ENCODE measurements at regions not wholly inside any gene's neighbourhood (a gene's known extent, or its start where the extent isn't known, plus 50 kb on each side); places are given as distances from the start of the nearest gene placed in this dataset.
"Not testable (repeated sequence)": the region's sequence is repeated elsewhere in the genome, so short reads cannot be mapped to it uniquely, and the experiment has no call there.

DNA sequence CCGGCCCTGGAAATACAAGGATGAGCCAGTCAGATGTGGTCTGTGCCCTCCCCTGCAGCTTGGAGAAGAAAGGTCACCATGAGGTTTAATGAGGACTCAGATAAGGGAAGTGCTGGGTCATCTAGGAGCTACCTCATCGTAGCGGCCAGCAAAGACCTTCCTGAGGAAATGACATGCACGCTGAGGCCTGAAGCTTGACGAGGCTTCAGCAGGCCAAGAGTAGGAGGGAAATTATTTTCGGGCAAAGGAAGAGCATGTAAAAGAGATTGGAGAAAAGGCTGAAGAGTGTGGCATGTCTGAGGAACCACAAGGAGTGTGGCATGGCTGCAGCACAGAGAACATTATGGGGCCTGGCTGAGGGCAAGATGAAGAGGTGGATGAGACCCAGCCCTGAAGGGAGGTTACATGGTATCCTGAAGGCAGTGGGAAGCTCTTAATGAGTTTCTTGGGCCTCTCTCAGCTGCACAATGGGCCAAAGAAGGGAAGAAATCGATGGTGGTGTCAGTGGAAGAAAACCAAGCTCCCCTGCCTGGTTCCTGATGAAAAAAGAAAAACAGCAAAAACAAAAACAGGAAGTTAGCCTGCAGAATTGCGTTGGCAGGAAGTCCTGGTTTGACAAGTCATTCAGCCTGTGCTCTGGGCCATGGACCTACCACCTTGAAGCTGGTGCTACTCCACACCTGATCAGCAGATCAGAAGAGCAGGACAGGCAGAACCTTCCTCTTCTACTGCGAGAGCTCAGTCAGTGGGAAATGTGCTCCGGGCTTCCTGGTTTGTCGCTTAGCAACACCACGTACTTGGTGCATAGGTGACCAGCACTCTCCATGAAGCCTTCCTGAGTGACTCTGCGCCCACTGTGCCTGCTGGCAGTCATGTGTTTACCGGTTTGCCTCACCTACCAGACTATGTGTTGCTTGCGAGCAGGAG lies 134.5 kb upstream of the KLF3 start:
- DNase-seq, result peak; percentile 61

DNA sequence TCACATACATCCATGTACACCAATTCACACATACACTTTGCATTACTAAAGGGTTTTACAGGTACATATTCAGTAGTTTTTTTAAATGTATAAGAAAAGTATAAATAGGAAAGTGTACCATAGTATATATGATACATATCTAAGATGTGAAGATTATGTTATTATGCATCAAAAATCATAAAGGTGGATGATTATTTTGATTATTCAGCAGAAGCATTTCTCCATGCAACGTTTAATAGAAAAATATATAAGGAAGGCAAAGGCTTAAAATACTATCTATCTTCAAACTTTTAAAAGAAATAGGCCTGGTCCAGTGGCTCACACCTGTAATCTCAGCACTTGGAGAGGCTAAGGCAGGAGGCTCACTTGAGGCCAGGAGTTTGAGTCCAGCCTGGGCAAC lies 133.5 kb upstream of the KLF3 start:
- no peak for DNase-seq

DNA sequence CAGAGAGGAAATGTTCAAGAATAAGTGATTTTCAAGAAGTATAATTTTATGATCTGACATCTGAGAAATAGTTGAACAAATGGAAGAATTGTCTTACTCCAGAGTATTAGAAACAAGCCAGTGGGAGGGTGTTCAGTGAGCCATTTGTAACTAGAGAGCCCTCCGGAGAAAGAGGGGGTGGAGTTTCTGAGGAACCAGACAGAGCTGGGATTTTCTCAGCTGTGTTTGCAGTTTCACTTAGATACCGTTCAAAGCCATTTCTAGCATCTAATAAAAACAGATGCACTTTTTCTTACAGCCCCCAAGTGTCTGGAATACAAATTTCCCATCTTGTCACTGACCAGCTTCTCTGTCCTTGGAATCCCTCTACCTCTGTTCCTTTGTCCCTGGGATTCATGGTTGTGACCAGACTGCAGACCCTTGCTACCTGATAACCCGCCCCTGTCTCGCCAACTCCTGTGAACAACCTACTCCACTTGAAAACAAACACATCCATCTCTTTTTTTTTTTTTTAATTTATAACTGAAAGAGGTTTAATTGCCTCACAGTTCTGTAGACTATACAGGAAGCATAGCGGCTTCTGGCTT lies 132.8 kb upstream of the KLF3 start:
- DNase-seq, result no peak

DNA sequence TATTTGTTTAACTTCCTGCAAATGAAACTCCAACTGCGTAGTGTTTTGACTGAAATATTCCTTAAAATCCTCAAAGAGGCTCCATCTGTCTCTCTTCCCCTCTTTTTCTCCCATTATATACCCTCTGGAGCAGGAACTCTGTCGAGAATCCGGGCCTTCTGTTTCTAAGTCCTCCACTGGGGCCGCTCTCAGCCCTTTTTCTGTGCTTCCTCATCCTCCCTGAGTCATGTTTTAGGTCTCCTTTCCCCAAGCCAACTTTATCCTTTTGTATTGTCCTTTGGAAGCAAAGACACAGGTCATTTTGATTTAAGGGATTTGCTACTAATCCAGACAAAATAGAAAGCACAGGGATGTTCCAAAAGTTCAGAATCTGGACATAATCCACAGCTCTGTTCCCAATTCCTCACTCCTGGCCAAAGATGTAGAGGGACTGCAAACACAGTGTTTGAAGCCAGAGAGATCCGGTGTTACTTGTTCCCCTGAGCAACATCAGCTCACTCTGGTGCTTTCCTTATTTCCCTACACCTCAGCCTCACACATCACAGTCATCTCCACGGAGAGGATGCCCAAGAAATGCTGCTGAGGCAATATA lies 131.0 kb upstream of the KLF3 start:
- DNase-seq, result no peak

DNA sequence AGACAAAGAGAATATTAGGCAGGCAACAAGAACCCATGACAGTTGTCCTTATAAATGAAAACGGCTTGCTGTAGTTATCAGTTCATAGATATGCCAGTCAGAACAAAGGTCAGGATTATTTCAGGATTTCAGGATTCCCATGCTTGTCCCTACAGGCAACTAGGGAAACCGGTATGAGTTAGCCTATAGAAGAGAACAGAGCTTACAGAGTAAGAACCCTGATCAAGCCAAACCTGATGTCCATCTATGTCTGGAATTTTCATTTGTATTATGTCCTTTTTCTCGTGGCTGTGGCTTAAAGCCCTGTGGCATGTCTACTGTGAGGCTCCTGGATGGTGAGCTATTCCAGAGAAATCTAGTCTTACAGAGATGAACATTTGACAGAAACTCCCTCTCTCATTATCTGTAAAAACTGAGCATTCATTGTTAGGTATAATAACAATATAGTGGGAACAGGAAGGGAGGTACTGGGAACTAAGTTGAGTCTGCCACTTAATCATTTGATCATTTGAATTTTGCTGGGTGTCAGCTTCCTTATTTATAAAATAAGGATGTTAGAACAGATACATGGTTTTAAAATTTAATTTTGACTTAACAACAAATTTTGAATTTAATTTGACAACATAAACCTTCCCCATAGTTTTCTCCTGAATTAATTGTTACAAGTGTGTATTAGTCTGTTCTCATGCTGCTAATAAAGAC lies 129.5 kb upstream of the KLF3 start:
- DNase-seq, result no peak

DNA sequence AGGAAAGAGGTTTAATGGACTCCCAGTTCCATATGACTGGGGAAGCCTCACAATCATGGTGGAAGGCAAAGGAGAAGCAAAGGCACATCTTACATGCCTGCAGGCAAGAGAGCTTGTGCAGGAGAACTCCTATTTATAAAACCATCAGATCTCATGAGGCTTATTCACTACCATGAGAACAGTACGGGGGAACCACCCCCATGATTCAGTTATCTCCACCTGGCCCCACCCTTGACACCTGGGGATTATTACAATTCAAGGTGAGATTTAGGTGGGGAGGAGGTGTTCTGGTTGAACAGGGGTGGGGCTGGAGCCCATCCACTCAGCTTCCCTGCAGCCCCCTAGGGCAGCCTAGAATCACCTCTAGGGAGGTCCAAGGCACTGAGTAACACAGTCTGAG lies 128.9 kb upstream of the KLF3 start:
- not testable (repeated sequence) for DNase-seq

DNA sequence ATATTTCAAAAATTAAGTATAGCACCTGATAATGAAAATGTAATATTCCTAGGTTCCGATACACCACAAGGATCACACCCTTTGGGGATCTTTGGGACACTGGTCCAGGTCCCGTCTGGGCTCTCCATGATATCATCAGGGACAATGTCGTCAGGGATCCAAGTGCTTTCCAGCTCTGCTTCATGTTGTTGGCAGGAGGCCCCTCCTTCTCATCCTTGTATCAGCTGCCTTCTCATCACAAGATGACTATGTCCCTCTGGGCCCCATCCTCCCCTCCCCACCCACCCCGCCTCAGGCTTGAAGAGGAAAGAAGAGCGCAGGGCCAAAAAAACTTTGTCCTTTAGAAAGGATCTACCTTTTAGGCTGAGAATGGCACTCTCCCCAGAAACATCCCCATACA lies 128.3 kb upstream of the KLF3 start:
- no peak for DNase-seq

DNA sequence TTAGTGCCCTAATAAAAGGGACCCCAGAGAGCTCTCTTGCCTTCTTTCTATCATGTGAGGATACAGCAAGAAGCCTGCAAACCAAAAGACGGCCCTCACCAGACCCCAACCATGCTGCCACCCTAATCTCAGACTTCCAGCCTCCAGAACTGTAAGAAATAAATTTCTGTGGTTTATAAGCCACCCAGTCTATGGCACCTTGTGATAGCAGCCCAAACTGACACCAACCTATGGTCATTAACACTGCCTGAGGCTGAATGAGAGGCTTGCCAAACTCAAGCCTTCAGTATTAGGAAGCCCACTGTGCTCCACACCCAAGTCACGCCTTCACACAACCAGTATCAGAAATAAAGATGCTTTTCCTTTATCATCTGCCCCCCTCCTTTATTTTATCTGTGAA lies 127.3 kb upstream of the KLF3 start:
- DNase-seq, result no peak

DNA sequence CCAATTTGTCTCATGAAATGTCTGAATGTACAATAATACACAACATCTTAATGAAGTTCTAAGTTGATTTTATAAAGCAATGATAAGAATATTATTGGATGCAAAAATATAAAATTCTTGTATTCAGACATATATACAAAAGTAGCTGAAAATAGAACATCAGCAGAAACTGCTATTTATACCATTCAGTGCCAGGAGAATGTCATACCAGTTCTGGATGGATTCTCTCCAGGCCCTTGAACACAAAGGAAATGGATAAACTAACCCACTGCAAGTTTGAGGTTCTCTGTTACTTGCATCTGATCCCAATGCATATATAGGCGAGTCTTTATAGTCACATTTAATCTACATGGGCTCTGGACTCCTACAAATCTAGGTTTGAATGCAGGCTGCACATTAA lies 126.3 kb upstream of the KLF3 start:
- no peak for DNase-seq

DNA sequence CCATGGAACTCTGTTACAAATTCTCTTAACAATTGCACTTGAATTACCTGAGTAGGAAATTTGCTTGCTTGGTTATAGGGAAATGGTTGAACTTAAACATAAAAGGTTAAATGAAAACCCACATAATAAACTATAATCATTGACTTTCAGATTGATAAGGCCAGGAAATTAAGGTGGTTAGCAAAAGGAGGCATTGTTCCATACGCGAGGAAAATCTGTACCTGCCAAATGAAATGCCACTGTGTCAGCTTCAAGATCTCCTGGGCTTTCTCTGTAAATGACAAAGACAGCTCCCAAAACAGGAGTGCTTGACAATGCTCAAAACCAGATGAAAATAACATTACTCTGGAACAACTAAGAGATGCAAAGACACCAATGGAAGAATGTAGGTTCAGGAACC lies 125.5 kb upstream of the KLF3 start:
- DNase-seq, result no peak

DNA sequence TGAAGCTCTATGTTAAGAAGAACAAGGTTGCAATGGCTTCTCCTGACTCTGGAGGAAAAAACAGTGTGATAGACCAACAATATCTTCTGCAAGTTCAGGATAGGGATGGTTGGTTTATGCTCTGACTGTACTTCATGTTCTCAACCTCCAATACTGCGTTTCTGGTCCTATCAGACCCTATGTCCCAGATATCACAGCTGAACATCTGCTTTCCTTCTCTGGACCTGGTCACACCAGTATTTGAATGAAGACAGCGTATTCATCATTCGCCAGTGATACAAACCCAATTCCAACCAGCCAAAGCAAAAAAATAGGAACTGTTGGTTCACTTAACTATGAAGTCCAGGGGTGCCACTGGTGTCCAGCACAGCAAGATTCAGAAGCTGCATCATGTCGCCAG lies 124.5 kb upstream of the KLF3 start:
- DNase-seq, result no peak

DNA sequence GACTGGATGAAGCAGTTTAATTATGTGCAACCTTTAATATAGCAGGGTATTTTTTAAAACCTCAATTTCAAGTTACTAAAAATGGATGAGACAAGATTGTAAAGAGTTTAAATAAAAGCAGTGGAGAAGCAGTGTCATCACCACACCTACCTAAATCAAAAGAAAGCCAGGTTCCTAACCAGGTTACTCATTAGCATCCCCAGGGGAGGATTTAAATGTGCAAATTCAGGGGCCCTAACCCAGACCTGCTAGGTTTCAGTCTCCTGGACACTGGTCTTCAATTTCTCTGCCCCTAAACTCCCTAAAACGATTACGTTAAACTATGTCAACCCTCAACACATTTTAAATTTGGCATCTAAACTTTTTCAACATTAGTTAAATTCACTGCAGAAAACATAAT lies 116.9 kb upstream of the KLF3 start:
- DNase-seq, result no peak

DNA sequence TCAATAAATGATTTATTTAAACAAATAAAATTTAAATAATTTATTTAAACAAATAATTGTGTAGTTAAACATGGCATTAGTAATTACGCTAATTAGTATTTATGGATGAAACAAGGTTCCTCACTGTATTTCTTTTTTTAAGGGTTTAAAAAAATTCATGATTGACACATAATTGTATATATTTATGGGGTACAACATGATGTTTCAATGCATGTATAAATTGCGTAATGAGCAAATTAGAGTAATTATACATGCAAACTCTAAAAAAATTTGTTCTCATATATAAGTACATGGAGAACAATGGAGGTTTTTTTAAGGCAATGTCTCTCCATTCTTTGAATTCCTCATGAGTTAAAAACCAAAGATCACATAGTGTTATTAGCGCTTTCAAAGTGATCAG lies 115.7 kb upstream of the KLF3 start:
- no peak for DNase-seq

DNA sequence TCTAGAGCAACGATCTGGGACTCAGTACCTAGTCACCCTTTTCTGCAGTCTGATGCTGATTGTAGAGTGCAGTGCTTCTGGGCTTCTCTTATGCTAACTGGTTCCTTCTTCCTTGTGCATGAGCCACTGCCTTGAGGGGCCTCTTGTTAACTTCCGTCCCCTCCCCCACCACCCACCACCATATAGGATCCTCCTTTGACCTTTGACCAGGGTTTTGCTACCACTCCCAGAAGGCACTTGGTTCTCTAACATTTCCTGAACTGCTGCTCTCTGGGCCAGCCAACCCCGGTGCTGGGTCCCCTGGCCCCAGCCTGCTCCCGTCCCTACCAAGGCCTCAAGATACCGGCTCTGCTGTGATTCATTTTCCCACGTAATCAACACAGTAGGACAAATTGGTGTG lies 104.6 kb upstream of the KLF3 start:
- no peak for DNase-seq

DNA sequence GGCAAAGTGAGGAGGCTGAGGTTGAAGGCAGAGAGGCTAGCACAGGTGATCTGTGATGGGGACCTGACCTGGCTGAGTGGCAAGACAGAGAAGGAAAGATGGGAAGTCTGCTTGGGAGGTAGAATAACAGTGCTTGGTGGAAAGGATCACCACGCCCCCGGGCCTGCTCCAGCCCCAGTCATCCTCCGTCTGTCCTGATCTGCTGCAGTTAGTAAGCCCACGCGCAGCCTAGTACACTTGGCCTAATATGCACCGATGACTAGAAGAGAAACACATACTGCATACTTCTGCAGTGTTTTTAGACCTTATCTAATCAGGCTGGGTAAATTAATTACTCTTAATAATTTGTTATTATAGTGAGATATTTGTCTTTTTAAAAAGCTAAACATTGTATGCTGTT lies 103.7 kb upstream of the KLF3 start:
- DNase-seq, result no peak

DNA sequence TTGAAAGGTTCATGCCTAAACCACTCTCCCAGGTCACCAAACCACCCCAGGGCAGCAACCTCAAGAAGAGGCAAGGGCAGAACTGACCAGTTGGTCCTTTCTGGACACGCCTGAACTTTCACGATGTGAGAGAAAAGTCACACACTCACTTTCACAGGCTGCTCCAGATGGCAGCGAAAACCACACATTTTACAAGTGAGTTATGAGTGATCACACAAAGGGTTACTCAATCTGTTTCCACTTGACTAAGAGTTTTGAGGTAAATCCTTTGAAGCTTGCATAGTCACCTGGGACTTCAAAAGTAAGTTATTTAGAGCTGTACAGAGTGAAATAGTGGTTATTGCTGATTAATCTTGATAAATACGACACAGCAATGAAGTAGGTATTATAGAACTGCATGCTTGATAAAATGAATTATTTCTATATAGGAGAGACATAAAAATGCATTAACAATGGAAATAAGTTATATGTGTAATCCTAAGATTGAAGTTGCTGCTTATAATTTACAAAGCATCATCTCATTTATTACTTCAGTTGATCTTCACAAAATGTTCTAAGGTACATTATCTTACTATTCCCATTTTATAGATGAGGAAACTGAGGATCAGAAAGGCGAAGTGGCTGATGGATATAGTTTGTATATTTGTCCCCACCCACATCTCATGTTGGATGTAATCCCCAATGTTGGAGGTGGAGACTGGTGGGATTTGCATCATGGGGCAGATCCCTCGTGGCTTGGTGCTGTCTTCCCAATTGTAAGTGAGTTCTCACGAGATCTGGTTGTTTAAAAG lies 103.0 kb upstream of the KLF3 start:
- DNase-seq, result peak; percentile 8

DNA sequence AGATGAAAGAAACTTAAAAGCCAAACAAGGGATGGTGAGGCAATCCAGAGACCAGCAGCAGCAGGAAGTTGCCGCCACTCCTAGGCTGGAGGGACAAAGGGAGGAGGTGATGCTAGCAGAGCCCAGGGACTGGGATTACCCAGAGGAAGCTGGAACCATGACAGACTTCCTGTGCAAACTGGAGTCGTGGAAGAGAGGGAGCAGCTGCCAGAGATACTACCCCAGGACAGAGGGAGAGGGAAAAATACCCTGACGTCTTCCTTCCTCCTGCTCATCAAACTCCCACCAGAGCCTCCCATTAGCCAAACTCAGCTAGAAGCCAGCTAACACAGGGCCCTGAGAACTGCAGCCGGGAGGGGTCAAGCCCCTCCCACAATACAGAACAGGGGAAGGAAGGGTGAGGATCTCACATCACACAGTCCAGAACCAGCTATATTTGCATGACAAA lies 101.2 kb upstream of the KLF3 start:
- no peak for DNase-seq

DNA sequence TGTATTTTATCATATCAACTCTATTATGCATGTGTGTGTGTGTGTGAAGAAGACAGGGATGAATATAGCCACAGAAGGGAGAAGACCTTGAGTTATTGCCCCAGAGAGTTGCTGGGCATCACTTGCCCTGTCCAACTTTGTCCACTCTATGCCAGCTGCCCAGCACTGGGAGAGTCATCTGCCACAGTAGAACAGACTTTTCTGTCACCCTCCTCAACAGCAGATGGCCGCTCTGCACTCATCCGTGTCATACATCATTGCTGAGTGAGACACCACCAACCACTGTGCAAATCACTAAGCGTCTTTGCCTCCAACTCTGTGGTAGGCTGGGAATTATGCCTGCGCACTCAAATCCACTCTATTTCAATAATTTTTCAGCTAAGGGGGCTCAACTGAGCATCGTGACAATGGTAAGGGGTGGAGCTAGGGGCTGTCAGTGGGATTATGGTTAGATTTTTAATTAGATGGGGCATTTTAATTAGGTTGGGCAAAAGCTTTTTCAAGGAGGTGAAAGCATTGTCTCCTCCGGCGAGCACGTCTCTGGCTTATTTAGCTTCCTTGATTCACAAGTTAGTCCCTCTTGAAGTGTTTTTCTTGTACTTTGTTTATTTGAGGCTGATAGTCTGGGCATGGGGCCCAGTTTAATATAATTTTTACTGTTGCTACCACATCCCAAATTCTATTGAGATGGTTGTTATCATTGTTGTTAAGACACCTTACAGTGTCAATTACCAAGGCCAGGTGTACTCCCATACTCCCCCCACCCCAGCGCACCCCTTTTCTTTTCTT lies 100.1 kb upstream of the KLF3 start:
- DNase-seq, result no peak

DNA sequence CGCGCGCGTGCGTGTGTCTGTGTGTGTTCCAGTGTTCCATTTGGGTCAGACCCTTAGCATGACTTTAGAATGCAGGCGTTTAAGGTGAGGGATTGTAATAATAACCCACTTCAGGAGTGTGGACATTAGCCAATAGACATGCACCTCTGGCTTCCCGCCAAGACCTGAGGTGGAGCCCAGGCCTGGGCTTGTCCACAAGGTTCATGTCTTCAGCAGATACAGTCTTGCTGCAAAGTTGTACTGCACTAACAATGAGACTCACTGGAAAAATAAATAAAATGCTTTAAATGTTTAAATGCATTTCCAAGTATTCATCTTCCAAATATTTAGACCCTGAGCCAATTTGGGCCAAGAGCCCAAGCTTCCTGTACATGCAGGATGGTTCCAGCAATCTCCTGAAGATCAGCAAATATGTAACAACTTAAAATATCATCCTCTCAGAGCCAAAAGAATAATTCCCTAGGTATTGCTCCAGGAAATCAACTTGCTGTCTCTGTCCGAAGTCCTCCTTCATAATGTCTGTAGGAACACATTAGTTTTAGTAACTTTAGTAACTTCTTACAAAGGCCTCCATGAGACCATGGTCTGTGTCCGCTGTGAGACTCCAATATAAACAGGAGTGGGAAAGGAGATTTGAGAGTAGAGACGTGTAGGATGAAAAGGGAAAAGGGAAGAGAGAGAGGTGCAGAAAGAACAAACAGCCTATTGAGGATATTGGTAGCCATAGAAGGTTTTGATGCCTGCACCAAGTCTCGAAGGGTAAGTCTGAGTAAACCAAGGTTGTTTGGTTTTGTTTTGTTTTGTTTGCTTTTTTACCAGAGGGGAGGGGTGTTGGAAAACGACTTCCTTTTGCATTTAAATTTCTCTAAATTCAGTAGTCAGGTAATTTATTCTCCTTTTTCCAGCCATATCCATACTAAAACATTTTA lies 98.5 kb upstream of the KLF3 start:
- DNase-seq, result no peak

DNA sequence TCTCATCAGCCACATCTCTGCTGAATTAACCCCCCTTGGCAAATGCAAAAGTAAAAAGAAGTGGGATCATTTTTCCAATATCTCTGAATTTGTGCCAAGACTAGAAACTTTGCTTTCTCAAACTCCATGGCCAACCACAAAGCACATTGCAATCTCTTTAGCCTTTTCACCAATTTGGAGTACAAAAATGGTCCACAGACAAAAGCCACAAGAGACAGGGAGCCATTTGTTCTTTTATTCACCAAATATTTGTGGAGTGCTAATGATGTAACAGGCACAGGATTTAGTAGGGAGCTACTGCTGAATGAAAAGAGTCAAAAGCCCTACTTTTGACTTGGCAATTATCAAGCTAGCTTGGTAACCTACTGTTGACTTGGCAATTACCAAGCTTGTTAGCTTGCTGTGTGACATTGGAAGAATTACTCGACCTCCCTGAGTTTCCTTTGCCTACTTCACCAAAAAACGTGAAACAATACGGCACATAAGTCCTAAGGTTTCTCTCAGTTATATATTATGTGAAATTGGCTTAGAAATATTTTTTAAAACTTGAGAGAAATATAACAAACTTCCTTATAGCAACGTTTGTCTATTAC lies 97.1 kb upstream of the KLF3 start:
- DNase-seq, result no peak
